ENCODE measurements at regions not wholly inside any gene's neighbourhood (a gene's known extent, or its start where the extent isn't known, plus 50 kb on each side); places are given as distances from the start of the nearest gene placed in this dataset.

DNA sequence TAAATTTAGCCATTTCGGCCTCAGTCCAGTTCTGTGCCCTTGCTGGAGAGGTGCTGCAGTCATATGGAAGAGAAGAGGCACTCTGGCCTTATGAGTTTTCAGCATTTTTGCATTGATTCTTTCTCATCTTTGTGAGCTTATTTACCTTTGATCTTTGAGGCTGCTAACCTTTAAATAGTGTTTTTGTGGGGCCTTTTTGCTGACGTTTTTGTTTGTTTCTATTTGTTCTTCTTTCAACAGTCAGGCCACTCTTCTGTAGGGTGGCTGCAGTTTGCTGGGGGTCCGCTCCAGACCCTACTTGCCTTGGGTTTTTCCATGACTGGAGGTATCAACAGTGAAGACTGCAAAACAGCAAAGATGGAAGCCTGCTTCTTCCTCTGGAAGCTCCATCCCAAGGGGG lies 1951.7 kb upstream of the LRRTM1 start:
- DNase-seq (ENCODE audit: low read depth): no peak
- H3K4me3 ChIP-seq (ENCODE audit: low read depth, low read length): no peak overlapping the region
- TF ChIP-seq CTCF (IDR thresholded peaks at IDR 0.05; ENCODE audit: low read depth, low read length, missing control alignments): no peak

DNA sequence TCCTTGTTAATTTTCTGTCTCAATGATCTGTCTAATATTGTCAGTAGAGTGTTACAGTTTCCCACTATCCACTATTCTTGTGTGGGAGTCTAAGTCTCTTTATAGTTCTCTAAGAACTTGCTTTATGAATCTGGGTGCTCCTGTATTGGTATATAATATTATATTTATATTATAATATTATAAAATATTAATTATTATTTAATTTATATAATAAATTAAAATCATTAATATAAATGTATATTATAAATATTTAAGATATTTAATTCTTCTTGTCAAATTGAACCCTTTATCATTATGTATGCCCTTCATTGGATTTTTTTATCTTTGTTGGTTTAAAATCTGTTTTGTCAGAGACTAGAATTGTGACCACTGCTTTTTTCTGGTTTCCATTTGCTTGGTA lies 1950.2 kb upstream of the LRRTM1 start:
- DNase-seq (ENCODE audit: low read depth): no peak
- no peak for TF ChIP-seq CTCF (IDR thresholded peaks at IDR 0.05; ENCODE audit: low read depth, low read length, missing control alignments)

DNA sequence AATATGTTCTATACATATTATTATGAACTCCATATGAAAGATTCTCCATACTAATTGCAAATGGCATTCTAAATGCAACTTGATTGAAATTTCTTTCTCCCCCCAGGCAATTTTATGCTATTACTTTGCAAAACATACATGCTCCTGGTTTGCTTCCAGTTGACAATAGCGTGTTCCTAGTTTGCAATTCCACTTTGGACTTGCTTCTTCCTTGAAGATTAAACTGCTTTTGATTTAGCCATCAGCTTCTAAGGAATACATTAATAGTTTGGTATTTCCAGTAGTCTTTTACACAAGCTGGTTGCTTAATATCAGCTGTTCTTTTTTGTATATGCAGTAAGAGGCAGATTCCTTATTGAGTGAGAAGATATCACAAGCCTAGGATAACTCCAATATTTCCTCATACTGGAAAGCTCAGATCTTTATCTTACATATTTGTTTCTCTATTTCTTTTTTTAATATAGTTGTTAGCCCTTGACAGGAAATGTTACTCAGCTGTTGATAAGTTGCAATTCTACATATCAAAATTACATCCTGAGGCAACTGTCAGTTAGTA lies 1941.7 kb upstream of the LRRTM1 start:
- no peak for TF ChIP-seq CTCF (IDR thresholded peaks at IDR 0.05; ENCODE audit: low read depth, low read length, missing control alignments)
- DNase-seq (ENCODE audit: low read depth): no peak
- H3K4me3 ChIP-seq (ENCODE audit: low read depth, low read length): no peak overlapping the region

More for the DNA sequence above, 1950.2 kb upstream of the LRRTM1 start:
- no peak overlapping the region for H3K4me3 ChIP-seq (ENCODE audit: low read depth, low read length)

- DNase-seq (ENCODE audit: low read depth): no peak
- no peak overlapping the region for H3K4me3 ChIP-seq (ENCODE audit: low read depth, low read length)
- no peak for TF ChIP-seq CTCF (IDR thresholded peaks at IDR 0.05; ENCODE audit: low read depth, low read length, missing control alignments)
These were observed 1934.6 kb upstream of the LRRTM1 start for GRCh38 chr2:82239176-82239575.

DNA sequence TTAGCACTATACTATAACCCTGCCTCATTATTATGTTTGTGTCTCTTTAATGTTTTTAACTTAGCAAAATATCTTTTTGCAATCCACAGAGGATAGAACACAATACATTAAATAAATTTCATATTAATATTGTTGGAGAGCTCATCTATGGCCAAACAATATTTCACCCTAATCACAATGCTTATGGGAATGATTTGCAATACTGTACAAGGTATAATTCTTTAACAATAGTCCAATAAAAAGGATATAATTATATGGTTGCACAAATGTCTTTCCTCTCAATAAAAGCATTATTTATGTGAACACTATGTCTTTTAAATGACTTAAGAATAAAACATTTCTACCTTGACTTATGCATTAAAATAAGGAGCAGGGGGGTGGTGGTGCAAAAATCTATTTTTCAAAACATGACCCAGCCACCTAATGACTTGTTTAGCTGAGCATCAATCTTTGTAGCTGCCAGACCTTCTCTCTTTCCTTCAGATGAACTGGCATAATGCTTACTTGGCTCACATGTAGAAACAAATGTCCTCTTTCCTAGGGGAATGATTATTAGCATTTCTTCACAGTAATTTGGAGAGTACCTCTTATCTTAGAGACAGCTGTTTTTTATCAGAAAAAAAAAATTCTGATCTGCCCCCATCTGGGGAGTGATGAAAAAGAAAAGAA lies 1933.6 kb upstream of the LRRTM1 start:
- no peak overlapping the region for H3K4me3 ChIP-seq (ENCODE audit: low read depth, low read length)
- no peak for TF ChIP-seq CTCF (IDR thresholded peaks at IDR 0.05; ENCODE audit: low read depth, low read length, missing control alignments)
- DNase-seq (ENCODE audit: low read depth): no peak

- DNase-seq (ENCODE audit: low read depth): no peak
- no peak for TF ChIP-seq CTCF (IDR thresholded peaks at IDR 0.05; ENCODE audit: low read depth, low read length, missing control alignments)
- no peak overlapping the region for H3K4me3 ChIP-seq (ENCODE audit: low read depth, low read length)
These were observed 1929.8 kb upstream of the LRRTM1 start for GRCh38 chr2:82234283-82234874.
